ENCODE measurements at regions not wholly inside any gene's neighbourhood (a gene's known extent, or its start where the extent isn't known, plus 50 kb on each side); places are given as distances from the start of the nearest gene placed in this dataset.
A peak's percentile ranks its signal among the peaks of the same experiment; 100 is the strongest.

DNA sequence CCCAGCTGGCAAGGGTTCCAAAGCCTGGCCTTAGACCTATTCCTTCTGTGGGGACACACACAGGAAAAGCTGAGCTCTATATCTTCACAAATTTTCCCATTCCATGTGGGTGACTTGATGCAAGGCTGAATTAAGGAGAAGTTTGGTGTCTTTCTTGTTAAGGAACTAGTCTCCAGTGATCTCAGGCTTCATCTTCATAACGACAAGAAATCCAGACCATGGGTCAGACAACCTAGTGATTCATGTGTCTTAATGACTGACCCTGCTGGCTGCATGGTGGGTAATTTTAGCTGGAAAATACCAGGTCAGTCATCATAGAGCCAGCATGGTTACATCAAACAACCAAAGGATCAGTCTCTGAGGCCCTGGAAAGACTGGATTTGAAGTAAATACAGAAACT, 112.7 kb upstream of the SLC4A7 start:
- Histone ChIP-seq H3K27me3 (no peaks in the 10 kb centered on the region), H3K4me3 (no peak overlapping the region), H3K36me3 (no peaks in the 10 kb centered on the region), H3K4me1 (peaks cover 0 to 16% (median 5%) of the 10 kb centered on the region in 4 donors), H3K9me3 (no peaks in the 10 kb centered on the region), H3K27ac (peak overlapping the region in 1 of 4 donors; percentile 21)
- TF ChIP-seq EP300 (IDR thresholded peaks at IDR 0.05; ENCODE audit: low read depth): no peak
- TF ChIP-seq, protein P1, sequence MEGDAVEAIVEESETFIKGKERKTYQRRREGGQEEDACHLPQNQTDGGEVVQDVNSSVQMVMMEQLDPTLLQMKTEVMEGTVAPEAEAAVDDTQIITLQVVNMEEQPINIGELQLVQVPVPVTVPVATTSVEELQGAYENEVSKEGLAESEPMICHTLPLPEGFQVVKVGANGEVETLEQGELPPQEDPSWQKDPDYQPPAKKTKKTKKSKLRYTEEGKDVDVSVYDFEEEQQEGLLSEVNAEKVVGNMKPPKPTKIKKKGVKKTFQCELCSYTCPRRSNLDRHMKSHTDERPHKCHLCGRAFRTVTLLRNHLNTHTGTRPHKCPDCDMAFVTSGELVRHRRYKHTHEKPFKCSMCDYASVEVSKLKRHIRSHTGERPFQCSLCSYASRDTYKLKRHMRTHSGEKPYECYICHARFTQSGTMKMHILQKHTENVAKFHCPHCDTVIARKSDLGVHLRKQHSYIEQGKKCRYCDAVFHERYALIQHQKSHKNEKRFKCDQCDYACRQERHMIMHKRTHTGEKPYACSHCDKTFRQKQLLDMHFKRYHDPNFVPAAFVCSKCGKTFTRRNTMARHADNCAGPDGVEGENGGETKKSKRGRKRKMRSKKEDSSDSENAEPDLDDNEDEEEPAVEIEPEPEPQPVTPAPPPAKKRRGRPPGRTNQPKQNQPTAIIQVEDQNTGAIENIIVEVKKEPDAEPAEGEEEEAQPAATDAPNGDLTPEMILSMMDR (IDR thresholded peaks at IDR 0.05): no peak
- no peak for TF ChIP-seq POLR2A (IDR thresholded peaks at IDR 0.05)
- TF ChIP-seq POLR2AphosphoS5 (IDR thresholded peaks at IDR 0.05): no peak
- in situ Hi-C loops (cut with MboI; ENCODE audit: low pct_ligation_motif_present in 1 of 4, low pct_unique_long_range_greater_than_20kb in 1 of 4, low sequenced_read_pairs in 3 of 4) (no loop called here), intact Hi-C loops (cut with DNase I; ENCODE audit: low total_unique reads) (no loop called here)
- 53 to 83% methylated on average over 1 of the region's 1 CpG for WGBS, 2 donors (ENCODE audit: low coverage in 1 of 2)
- no peak for DNase-seq

DNA sequence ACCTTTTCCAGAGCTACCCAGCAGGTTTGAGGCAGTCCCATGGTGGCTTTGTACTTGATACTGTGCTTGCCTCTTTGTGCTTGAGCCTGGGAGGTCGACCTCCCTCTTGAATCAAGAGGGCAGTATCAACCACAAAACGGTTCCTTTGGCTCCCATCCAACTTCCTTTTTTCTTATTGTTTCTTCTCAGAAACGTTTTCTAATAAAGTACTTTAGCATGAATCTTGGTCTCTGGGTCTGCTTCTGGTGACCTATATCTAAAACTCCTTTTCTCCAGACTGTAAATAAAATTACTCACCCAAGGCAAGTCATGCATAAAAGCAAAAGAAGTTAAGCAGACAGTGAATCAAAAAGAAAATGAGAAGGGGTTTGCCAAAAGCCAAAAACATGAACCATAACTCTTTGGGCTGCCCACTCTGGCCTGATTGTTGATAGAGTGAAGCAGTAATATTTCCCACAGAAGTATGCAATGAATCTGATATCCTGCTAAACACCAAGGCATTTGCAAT, 112.2 kb upstream of the SLC4A7 start:
- Histone ChIP-seq H3K4me1 (peaks cover 0 to 21% (median 5%) of the 10 kb centered on the region in 4 donors), H3K9me3 (no peaks in the 10 kb centered on the region), H3K27me3 (no peaks in the 10 kb centered on the region), H3K36me3 (no peaks in the 10 kb centered on the region), H3K27ac (peak overlapping the region in 1 of 4 donors; percentile 21), H3K4me3 (no peak overlapping the region)
- in situ Hi-C loops (cut with MboI; ENCODE audit: low pct_ligation_motif_present in 1 of 4, low pct_unique_long_range_greater_than_20kb in 1 of 4, low sequenced_read_pairs in 3 of 4): no loop called here
- 7 to 15% methylated on average over 3 of the region's 3 CpGs for WGBS, 2 donors (ENCODE audit: low coverage in 1 of 2)
- TF ChIP-seq POLR2AphosphoS5 (IDR thresholded peaks at IDR 0.05) (no peak), EP300 (IDR thresholded peaks at IDR 0.05; ENCODE audit: low read depth) (no peak), POLR2A (IDR thresholded peaks at IDR 0.05) (no peak)
- TF ChIP-seq, protein P1 (IDR thresholded peaks at IDR 0.05): no peak
- DNase-seq: no peak
- intact Hi-C loops (cut with DNase I; ENCODE audit: low total_unique reads): no loop called here

DNA sequence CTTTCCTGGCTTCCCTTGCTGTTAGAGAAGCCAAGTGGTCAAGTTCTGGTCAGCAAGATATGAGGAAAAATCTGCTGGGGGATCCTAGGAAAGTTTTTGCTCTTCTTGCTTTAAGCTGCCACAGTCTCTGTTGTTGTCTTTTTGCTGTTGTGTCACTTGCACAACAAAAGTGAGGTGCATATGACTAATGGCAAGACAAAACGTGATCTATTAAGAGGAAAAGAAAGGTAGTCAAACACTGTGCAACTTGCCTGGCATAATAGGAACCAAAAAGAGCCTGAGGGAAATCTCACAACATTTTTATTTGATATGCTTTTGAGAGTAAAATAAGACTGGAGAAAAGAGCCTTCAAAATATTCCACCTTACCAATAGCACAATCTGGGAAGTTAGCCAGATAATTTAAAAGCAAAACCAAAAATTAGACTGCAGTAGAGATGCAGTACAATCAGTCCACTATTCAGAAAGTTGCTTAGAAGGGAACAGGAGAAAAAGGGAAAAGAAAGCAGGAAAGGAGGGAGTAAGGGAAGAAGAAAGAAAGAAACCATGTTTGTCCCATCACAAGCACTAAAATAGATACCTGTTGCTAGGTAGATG, 110.0 kb upstream of the SLC4A7 start:
- no peak for DNase-seq
- Histone ChIP-seq H3K36me3 (no peaks in the 10 kb centered on the region), H3K4me3 (no peak overlapping the region), H3K9me3 (no peaks in the 10 kb centered on the region), H3K27ac (peak overlapping the region in 2 of 4 donors; percentile 18 to 32), H3K4me1 (peaks cover 3 to 38% (median 9%) of the 10 kb centered on the region in 4 donors), H3K27me3 (no peaks in the 10 kb centered on the region)
- TF ChIP-seq EP300 (IDR thresholded peaks at IDR 0.05; ENCODE audit: low read depth) (no peak), POLR2AphosphoS5 (IDR thresholded peaks at IDR 0.05) (no peak), POLR2A (IDR thresholded peaks at IDR 0.05) (no peak)
- TF ChIP-seq, protein P1 (IDR thresholded peaks at IDR 0.05): no peak
- 43 to 82% methylated on average over 1 of the region's 1 CpG for WGBS, 2 donors (ENCODE audit: low coverage in 1 of 2)
- in situ Hi-C loops (cut with MboI; ENCODE audit: low pct_ligation_motif_present in 1 of 4, low pct_unique_long_range_greater_than_20kb in 1 of 4, low sequenced_read_pairs in 3 of 4): no loop called here
- intact Hi-C loops (cut with DNase I; ENCODE audit: low total_unique reads): no loop called here

DNA sequence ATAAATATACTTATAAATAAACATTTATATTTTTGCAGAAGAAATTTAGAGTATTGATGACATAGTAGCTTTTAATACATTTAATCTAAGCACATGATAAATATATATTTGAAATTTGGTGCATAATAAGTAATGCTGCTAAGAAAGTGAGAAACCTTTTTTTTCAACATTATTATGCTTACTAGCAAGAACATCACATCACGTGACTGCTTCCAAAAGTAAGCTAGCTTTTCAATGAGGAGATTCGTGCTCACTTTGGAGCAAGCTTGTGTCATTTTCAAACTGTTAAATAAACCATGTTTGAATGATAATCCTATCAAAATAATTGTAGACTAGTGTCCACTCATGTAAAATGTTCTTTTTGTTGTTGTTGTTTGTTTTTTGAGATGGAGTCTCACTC, 109.0 kb upstream of the SLC4A7 start:
- no peaks in the 10 kb centered on the region for H3K27me3 ChIP-seq
- H3K4me1 ChIP-seq: peaks cover 3 to 38% (median 9%) of the 10 kb centered on the region in 4 donors
- H3K27ac ChIP-seq: no peak overlapping the region
- H3K9me3 ChIP-seq: no peaks in the 10 kb centered on the region
- no peaks in the 10 kb centered on the region for H3K36me3 ChIP-seq
- H3K4me3 ChIP-seq: no peak overlapping the region
- intact Hi-C loops (cut with DNase I; ENCODE audit: low total_unique reads): no loop called here
- 86 to 90% methylated on average over 2 of the region's 2 CpGs for WGBS, 2 donors (ENCODE audit: low coverage in 1 of 2)
- no peak for DNase-seq
- no peak for TF ChIP-seq POLR2AphosphoS5 (IDR thresholded peaks at IDR 0.05)
- in situ Hi-C loops (cut with MboI; ENCODE audit: low pct_ligation_motif_present in 1 of 4, low pct_unique_long_range_greater_than_20kb in 1 of 4, low sequenced_read_pairs in 3 of 4): no loop called here

All from transverse colon (tissue), 4 donors.